COLO829 (cell line): ENCODE measurements at regions not wholly inside any gene's neighbourhood (a gene's known extent, or its start where the extent isn't known, plus 50 kb on each side); places are given as distances from the start of the nearest gene placed in this dataset.

Experiments
- DNase-seq: peaks from one replicate; pipeline ENCODE4 v3.0.0; 2012; ENCODE audit warnings: low spot score

DNA sequence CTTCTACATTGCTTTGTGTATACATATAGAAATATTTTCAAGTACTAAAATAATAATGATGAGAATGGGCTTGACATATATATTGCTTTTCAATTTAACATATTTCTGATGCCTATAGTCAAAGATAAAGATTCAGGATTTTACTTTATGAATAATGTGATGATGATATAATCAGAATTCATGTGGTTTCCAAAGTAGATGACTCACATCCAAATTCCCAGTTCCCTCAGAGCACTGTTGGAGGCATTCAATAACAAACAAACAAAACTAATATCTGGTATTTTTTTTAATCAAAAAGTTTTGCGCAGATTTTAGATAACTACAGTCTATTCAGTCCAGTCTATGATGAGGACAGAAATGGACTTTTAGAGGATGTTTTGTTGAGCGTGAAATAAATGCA is 2094.5 kb upstream of the CELF4 start:
- DNase-seq: peak; percentile 4

DNA sequence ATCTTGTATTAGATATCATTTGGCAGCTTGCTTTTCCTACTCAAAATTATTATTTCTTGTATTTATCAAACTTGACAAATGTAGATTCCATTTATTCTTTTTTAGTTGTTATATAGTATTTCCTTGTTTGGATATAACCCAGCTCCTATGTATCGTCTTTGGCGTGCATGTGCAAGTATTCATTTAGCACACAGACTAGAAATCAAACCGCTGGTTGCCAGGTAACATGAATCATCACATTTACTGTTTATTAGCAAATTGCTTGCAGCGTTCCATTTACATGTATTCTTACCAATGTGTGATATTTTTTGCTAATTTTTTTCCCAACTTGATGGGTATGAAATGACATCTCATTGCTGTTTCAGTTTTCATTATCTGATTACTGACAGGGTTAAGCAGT is 2089.7 kb upstream of the CELF4 start:
- no peak for DNase-seq

- no peak for DNase-seq
Observed at GRCh38 chr18:39653221-39653620, 2087.6 kb upstream of the CELF4 start.

DNA sequence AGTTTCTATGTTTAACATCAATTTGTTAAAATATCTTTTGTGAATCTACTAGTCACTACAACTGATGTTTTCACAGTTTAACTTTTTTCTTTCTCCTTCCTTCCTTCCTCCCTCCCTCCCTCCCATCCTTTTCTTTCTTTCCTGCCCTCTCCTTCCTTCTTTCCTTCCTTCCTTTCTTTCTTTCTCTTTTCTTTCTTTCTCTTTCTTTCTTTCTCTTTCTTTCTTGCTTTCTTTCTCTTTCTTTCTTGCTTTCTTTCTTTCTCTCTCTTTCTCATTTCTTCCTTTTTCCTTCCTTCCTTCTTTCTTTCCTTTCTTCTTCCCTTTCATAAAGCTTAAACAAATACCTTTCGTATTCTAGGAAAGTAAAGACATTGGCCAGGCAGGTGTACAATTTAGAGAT is 2083.0 kb upstream of the CELF4 start:
- no peak for DNase-seq

- DNase-seq: peak; percentile 46
Observed at GRCh38 chr18:39647627-39648534, 2082.3 kb upstream of the CELF4 start.

DNA sequence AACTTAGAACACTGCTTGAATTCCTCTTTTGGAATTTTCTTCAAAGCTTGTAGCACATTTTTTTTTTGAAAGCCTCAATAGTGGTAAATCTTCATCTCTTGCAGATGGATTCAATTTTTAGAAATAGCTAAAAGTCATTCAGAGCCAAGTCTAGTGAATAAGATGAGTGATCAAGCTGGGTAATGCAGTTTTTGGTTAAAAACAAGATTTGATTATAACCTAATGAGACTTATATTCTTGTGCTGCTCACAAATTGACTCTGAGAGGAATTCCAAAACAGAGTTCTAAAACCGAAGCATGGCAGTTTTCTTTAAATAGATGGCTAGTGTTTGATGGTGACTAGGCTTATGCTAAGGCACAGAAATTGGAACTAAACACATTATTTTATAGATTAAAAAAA is 2072.6 kb upstream of the CELF4 start:
- no peak for DNase-seq

- no peak for DNase-seq
Observed at GRCh38 chr18:39636931-39637330, 2071.3 kb upstream of the CELF4 start.

DNA sequence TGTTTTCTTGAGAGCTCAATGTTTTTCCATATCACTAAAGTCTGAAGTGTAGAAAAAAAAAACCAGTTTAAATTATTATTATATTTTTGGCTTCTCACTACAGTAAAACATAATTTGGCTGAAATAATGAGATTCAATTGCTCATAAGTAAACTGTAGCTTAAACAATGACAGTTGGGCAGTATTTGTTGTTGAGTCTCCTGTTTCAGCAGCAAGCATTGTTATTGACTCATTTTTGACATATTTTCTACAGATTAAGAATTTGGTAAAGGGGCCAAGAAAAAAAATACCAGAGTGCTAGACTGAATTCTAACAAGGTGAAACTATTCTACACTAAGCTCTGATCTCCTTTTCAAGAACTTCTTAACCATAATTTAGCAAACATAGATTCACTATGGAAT is 2070.4 kb upstream of the CELF4 start:
- no peak for DNase-seq

DNA sequence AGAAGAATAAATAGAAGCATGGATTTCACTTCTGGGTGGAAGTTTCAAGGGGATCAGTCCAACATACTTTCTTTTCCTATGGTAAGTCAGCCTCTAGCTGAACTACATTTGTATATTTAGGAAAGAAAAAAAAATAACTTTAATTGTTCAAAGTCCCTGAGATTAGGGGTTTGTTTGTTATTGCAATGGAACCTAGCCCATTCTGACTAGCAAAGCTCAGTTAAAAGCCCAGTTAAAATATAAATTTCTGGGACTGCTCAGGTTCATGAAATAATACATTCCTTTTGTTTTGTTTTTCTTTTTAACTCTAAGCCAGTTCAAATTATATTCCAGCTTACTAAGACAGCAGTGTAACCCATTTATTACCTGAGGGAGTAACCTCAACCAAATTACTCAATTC is 2069.6 kb upstream of the CELF4 start:
- no peak for DNase-seq

DNA sequence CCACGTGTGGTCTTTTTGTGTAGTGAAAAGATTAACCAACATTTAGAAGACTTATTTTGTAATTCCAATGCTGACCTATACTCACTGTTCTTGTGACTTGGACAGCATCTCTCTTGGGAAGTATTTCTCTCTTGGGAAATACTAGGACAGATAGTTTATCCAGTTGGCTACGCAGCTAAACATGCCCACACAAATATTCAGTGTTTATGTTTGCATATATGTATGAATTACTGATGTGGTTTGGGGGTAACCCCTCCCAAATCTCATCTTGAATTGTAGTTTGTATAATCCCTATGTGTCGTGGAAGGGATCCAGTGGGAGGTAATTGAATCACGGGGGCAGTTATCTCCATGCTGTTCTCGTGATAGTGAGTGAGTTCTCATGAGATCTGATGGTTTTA is 2062.3 kb upstream of the CELF4 start:
- DNase-seq: no peak

DNA sequence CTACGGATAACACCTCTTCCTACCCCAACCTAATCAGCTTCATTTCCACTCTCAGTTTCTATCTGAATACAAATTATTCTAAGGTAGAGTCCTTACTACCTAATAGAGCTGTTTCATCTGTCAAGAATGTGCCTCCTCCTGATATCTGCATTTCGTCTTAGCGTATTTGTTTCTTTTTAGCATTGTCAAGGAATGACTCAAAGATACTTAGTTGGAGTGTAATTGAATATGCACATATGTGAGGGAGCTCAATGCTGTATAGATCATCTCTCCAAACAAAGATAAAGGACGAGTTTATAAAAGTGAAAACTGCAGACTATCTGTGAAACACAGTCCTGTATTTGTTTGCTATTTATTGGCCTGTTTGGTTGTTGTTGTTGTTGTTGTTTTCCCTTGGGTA is 2059.4 kb upstream of the CELF4 start:
- DNase-seq: no peak

DNA sequence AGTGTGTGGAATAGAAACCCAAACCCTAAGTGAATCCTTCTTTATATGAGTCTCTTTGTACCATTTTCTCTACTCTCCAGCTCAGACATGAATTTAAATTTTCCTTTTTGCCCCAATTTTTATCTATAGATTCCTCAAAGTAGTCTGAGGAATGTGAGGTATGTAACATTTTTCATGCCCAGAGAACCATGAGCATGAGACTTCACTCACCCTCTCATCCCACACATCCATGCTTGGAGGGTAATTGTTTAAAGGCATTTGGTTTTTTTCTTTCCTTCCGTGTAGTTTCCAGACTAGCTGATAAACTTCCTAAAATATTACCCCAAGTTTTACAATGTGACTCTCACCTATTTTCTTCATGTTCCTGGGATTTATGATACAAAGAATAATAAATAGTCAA is 2056.8 kb upstream of the CELF4 start:
- no peak for DNase-seq

- DNase-seq: peak; percentile 72
Observed at GRCh38 chr18:39620551-39621168, 2055.1 kb upstream of the CELF4 start.

GRCh38 chr18:39618265-39619003 is 2052.8 kb upstream of the CELF4 start:
- no peak for DNase-seq

- DNase-seq: no peak
Observed at GRCh38 chr18:39611381-39612100, 2045.9 kb upstream of the CELF4 start.

- no peak for DNase-seq
Observed at GRCh38 chr18:39607034-39607433, 2041.4 kb upstream of the CELF4 start.

DNA sequence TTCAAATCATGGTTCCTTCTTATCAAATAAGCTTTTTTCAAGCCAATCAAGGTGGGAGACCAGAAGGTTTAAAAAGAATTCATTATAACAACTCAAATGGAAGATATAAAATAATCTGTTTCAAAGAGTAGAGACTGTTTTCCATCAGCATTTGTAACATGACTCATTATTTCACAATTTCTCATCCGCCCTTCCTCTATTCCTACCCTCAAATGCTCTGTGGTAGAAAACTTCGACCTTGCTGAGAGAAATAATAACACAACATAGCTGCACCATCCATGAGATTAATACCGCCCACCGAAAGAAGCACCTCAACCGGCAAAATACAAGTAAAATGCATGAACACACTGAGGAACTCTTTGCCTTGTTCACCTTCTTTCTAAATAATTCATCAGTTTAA is 2039.2 kb upstream of the CELF4 start:
- DNase-seq: no peak

DNA sequence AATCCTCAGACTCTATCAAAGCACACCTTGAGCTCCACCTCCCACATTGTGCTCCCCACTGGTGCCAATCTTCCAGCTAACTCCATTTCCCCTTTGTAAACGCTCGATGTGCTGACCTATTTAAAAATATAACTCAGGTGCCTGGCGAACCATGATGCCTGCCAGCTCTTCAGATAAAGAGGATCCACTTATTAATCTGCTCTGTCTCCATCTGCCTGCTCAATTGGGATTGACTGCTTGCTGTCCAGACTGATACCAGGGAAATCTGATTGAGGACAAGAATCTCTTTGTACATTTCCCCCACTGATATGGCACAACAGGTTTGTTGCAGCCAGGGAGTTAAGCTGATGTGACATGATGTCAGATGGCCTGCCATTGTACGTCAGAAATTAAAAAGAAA is 2036.5 kb upstream of the CELF4 start:
- no peak for DNase-seq

- no peak for DNase-seq
Observed at GRCh38 chr18:39600894-39601293, 2035.3 kb upstream of the CELF4 start.

- DNase-seq: no peak
Observed at GRCh38 chr18:39599251-39599650, 2033.7 kb upstream of the CELF4 start.

GRCh38 chr18:39596891-39597290 is 2031.3 kb upstream of the CELF4 start:
- peak; percentile 42 for DNase-seq

DNA sequence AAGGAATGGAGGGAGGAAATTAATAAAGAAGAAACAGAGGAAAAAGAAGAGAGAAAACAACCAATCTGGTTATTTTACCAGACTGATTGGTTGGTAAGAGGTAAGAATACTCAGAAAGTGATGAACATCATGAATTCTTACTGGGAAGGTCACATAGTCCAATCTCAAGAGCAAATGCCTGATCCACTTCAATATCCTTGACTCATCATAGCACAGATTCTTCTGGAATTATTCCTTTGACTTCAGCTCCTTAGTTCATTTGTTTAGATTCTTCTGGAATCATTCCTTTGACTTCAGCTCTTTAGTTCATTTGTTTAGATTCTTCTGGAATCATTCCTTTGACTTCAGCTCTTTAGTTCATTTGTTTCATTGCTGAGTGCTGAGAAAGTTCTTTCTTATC is 2030.6 kb upstream of the CELF4 start:
- no peak for DNase-seq
